Neural progenitor cell (in vitro differentiated cells): ENCODE measurements at regions not wholly inside any gene's neighbourhood (a gene's known extent, or its start where the extent isn't known, plus 50 kb on each side); places are given as distances from the start of the nearest gene placed in this dataset.

Experiments
- EZH2 ChIP-seq: fragments of 200-600 bp; sonication (generic); IDR thresholded peaks from 2 replicates; pipeline ENCODE4 v1.6.1; 2017; ENCODE audit warnings: antibody characterized with exemption, mild to moderate bottlenecking, moderate library complexity
- TF ChIP-seq, protein P1 (sequence below): fragments of 200-600 bp; sonication (generic); IDR thresholded peaks from 2 replicates; pipeline ENCODE4 v1.5.1; 2017; ENCODE audit warnings: antibody characterized with exemption, mild to moderate bottlenecking

DNA sequence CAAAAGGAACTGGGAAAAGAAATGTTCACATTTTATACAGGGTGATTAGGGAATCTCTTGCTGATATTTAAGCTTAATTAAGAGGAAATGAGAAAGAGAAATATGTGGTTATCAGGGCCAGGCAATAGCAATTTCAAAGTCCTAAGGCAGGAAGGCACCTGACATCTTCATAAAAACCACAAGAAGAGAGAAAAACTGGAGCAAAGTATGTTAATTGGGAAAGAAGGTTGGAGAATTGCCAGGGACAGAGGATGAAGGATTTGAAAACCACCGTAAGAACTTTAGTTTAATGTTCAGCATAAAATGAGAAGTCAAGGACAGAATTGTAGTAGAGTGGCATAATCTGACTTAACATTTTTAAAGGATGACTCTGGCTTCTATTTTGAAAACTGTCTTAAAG is 691.8 kb upstream of the NRXN1 start:
- TF ChIP-seq EZH2: no peak
- TF ChIP-seq, protein P1, sequence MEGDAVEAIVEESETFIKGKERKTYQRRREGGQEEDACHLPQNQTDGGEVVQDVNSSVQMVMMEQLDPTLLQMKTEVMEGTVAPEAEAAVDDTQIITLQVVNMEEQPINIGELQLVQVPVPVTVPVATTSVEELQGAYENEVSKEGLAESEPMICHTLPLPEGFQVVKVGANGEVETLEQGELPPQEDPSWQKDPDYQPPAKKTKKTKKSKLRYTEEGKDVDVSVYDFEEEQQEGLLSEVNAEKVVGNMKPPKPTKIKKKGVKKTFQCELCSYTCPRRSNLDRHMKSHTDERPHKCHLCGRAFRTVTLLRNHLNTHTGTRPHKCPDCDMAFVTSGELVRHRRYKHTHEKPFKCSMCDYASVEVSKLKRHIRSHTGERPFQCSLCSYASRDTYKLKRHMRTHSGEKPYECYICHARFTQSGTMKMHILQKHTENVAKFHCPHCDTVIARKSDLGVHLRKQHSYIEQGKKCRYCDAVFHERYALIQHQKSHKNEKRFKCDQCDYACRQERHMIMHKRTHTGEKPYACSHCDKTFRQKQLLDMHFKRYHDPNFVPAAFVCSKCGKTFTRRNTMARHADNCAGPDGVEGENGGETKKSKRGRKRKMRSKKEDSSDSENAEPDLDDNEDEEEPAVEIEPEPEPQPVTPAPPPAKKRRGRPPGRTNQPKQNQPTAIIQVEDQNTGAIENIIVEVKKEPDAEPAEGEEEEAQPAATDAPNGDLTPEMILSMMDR: no peak
